ENCODE measurements at regions not wholly inside any gene's neighbourhood (a gene's known extent, or its start where the extent isn't known, plus 50 kb on each side); places are given as distances from the start of the nearest gene placed in this dataset.

DNA sequence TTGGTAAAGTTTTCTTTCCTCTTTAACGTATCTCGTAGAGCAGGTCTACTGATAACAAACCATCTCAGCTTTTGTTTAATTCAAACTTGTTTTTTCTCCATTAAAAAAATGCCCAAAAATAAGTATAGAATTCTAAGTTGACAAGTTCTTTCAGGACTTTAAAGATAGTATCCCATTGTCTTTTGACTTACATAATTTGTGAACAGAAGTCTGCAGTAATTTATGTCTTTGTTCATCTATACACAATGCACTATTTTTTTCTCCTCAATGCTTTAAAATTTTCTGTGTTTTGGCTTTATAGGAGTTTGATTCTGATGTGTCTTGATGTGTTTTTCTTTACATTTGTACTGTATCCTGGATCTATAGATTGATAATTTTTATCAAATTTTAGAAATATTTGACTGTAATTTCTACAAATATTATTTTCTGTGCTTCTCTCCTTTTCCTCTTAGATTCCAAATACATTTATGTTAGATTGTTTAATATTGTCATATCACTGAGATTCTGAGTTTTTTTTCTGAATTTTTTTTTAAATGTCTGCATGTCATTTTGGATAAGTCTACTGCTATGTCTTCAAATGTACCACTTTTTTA, 143.3 kb downstream of the FTCDNL1 start:
- Histone ChIP-seq H3K36me3 (ENCODE audit: control insufficient read depth, insufficient read depth, low read length) (no peaks in the 10 kb centered on the region), H3K27me3 (ENCODE audit: control insufficient read depth, insufficient read depth, low read length) (no peaks in the 10 kb centered on the region), H3K9me3 (ENCODE audit: control insufficient read depth, insufficient read depth, low read depth, low read length) (peaks cover 10% of the 10 kb centered on the region; the same call in 1 of the 2 replicates), H3K27ac (ENCODE audit: low read length) (no peak overlapping the region), H3K4me1 (ENCODE audit: control insufficient read depth, insufficient read depth, low read length) (no peaks in the 10 kb centered on the region), H3K4me3 (ENCODE audit: low read depth in 2 of 2, low read length in 2 of 2) (no peak overlapping the region)
- in situ Hi-C loops (cut with HindIII; ENCODE audit: low pct_unique_long_range_greater_than_20kb, low sequenced_read_pairs), result no loop called here
- intact Hi-C loops (cut with micrococcal nuclease; ENCODE audit: unreplicated experiment), result loop anchor here (10.0 kb wide), 1 partner anchor 227 kb away; no protein-coding TSS in a partner anchor
- DNase-seq (ENCODE audit: low read depth, low spot score), result no peak
- no peak for TF ChIP-seq SIN3A (IDR thresholded peaks at IDR 0.05; ENCODE audit: borderline replicate concordance, insufficient read depth, low read depth, low read length)
- no peak for TF ChIP-seq TCF7L2 (IDR thresholded peaks at IDR 0.05; ENCODE audit: low read depth, low read length)
- TF ChIP-seq, protein P1, sequence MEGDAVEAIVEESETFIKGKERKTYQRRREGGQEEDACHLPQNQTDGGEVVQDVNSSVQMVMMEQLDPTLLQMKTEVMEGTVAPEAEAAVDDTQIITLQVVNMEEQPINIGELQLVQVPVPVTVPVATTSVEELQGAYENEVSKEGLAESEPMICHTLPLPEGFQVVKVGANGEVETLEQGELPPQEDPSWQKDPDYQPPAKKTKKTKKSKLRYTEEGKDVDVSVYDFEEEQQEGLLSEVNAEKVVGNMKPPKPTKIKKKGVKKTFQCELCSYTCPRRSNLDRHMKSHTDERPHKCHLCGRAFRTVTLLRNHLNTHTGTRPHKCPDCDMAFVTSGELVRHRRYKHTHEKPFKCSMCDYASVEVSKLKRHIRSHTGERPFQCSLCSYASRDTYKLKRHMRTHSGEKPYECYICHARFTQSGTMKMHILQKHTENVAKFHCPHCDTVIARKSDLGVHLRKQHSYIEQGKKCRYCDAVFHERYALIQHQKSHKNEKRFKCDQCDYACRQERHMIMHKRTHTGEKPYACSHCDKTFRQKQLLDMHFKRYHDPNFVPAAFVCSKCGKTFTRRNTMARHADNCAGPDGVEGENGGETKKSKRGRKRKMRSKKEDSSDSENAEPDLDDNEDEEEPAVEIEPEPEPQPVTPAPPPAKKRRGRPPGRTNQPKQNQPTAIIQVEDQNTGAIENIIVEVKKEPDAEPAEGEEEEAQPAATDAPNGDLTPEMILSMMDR (IDR thresholded peaks at IDR 0.05), result no peak
- no peak for TF ChIP-seq POLR2AphosphoS5 (IDR thresholded peaks at IDR 0.05; ENCODE audit: low read depth, low read length)
- TF ChIP-seq, protein P2, sequence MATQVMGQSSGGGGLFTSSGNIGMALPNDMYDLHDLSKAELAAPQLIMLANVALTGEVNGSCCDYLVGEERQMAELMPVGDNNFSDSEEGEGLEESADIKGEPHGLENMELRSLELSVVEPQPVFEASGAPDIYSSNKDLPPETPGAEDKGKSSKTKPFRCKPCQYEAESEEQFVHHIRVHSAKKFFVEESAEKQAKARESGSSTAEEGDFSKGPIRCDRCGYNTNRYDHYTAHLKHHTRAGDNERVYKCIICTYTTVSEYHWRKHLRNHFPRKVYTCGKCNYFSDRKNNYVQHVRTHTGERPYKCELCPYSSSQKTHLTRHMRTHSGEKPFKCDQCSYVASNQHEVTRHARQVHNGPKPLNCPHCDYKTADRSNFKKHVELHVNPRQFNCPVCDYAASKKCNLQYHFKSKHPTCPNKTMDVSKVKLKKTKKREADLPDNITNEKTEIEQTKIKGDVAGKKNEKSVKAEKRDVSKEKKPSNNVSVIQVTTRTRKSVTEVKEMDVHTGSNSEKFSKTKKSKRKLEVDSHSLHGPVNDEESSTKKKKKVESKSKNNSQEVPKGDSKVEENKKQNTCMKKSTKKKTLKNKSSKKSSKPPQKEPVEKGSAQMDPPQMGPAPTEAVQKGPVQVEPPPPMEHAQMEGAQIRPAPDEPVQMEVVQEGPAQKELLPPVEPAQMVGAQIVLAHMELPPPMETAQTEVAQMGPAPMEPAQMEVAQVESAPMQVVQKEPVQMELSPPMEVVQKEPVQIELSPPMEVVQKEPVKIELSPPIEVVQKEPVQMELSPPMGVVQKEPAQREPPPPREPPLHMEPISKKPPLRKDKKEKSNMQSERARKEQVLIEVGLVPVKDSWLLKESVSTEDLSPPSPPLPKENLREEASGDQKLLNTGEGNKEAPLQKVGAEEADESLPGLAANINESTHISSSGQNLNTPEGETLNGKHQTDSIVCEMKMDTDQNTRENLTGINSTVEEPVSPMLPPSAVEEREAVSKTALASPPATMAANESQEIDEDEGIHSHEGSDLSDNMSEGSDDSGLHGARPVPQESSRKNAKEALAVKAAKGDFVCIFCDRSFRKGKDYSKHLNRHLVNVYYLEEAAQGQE (IDR thresholded peaks at IDR 0.05; ENCODE audit: insufficient read depth in 1 of 2, low read depth in 2 of 2, low read length in 1 of 2), result no peak
- ATAC-seq, result no peak
- ChIA-PET CTCF (no interaction called here), POLR2A (no interaction called here)
- BruUV-seq (replicated peaks), result no TSS peak

DNA sequence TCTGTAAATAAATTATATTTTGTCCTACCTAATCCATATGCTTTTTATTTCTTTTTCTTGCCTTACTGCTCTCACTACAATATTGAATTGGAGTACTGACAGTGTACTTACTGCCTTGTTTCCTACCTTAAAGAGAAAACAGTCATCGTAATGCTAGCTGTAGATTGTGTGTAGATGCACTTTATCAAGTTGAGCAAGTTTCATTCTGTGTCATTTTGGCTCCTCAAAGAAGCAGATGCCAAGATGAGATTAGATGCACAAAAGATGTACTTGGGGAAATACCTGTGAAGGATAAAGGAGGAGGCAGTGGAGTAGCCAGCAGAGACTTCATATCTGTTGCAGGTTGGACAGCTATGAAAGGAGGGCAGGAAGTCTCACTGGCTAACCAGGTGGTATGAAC, 145.5 kb downstream of the FTCDNL1 start:
- no TSS peak for BruUV-seq (replicated peaks)
- no peak overlapping the region for H3K4me3 ChIP-seq (ENCODE audit: low read depth in 2 of 2, low read length in 2 of 2)
- ChIA-PET POLR2A (no interaction called here), CTCF (no interaction called here)
- peaks cover 10% of the 10 kb centered on the region; the same call in 1 of the 2 replicates for H3K9me3 ChIP-seq (ENCODE audit: control insufficient read depth, insufficient read depth, low read depth, low read length)
- no peaks in the 10 kb centered on the region for H3K36me3 ChIP-seq (ENCODE audit: control insufficient read depth, insufficient read depth, low read length)
- no peak for TF ChIP-seq TCF7L2 (IDR thresholded peaks at IDR 0.05; ENCODE audit: low read depth, low read length)
- no peak for TF ChIP-seq POLR2AphosphoS5 (IDR thresholded peaks at IDR 0.05; ENCODE audit: low read depth, low read length)
- TF ChIP-seq, protein P1 (IDR thresholded peaks at IDR 0.05), result no peak
- TF ChIP-seq, protein P2 (IDR thresholded peaks at IDR 0.05; ENCODE audit: insufficient read depth in 1 of 2, low read depth in 2 of 2, low read length in 1 of 2), result no peak
- no peak for TF ChIP-seq SIN3A (IDR thresholded peaks at IDR 0.05; ENCODE audit: borderline replicate concordance, insufficient read depth, low read depth, low read length)
- DNase-seq (ENCODE audit: low read depth, low spot score) (no peak), ATAC-seq (no peak)
- H3K27me3 ChIP-seq (ENCODE audit: control insufficient read depth, insufficient read depth, low read length), result no peaks in the 10 kb centered on the region
- in situ Hi-C loops (cut with HindIII; ENCODE audit: low pct_unique_long_range_greater_than_20kb, low sequenced_read_pairs) (no loop called here), intact Hi-C loops (cut with micrococcal nuclease; ENCODE audit: unreplicated experiment) (loop anchor here (10.0 kb wide), 1 partner anchor 229 kb away; no protein-coding TSS in a partner anchor)
- no peak overlapping the region for H3K27ac ChIP-seq (ENCODE audit: low read length)
- H3K4me1 ChIP-seq (ENCODE audit: control insufficient read depth, insufficient read depth, low read length), result no peaks in the 10 kb centered on the region
